Kidney (tissue), 13 donors: ENCODE measurements at regions not wholly inside any gene's neighbourhood (a gene's known extent, or its start where the extent isn't known, plus 50 kb on each side); places are given as distances from the start of the nearest gene placed in this dataset.

Experiments used
- DNase-seq, 5 donors: peaks; one replicate each; pipeline ENCODE4 v3.0.0-alpha.2; 2013 to 2020
- FAIRE-seq: peaks from 2 replicates; lab custom pipeline; 2012; peaks lifted over from hg19 to GRCh38; lab: Jason Lieb, UNC
- H3K27ac ChIP-seq, 2 donors: one replicate each; pipeline ENCODE4 v1.7.0; 2013; ENCODE audit warnings: low read depth in 2 of 2, low read length in 2 of 2, inconsistent platforms in 1 of 2
- H3K27me3 ChIP-seq: one replicate; pipeline ENCODE4 v1.7.1; 2013; ENCODE audit warnings: low read length, inconsistent platforms; ENCODE audit not compliant: control insufficient read depth, insufficient read depth
- H3K36me3 ChIP-seq, 3 donors: one replicate each; pipeline versions ENCODE4 v1.7.0 to v1.7.1; 2013; ENCODE audit warnings: low read length in 3 of 3, control low read depth in 1 of 3, inconsistent platforms in 1 of 3; ENCODE audit not compliant: insufficient read depth in 3 of 3, control insufficient read depth in 2 of 3
- H3K4me1 ChIP-seq, 3 donors: one replicate each; pipeline versions ENCODE4 v1.7.0 to v1.7.1; 2013; ENCODE audit warnings: low read length in 3 of 3, inconsistent platforms in 1 of 3, low read depth in 1 of 3; ENCODE audit not compliant: control insufficient read depth in 2 of 3, insufficient read depth in 2 of 3
- H3K4me3 ChIP-seq, 3 donors: one replicate each; pipeline versions ENCODE4 v1.7.0 to v1.8.1; 2013; ENCODE audit warnings: low read length in 3 of 3, control low read depth in 1 of 3, inconsistent platforms in 1 of 3
- H3K9ac ChIP-seq, 3 donors: one replicate each; pipeline versions ENCODE4 v1.7.0 to v1.7.1; 2013; ENCODE audit warnings: low read length in 3 of 3, control low read depth in 1 of 3, inconsistent platforms in 1 of 3
- H3K9me3 ChIP-seq, 3 donors: one replicate each; pipeline versions ENCODE4 v1.7.0 to v1.7.1; 2013; ENCODE audit warnings: low read length in 3 of 3, control low read depth in 1 of 3, inconsistent platforms in 1 of 3; ENCODE audit not compliant: control insufficient read depth in 2 of 3, insufficient read depth in 1 of 3
- CTCF ChIP-seq: IDR thresholded peaks from 3 replicates; pipeline ENCODE4 v1.5.1; 2012; ENCODE audit warnings: mild to moderate bottlenecking, moderate library complexity, borderline replicate concordance; ENCODE audit not compliant: insufficient read depth; ENCODE audit errors: extremely low read depth
- intact Hi-C: fragments of 100-400 bp; cut with DNase I; formaldehyde crosslinking; loops from one replicate; pipeline ENCODE4 v1.11.1; 2022
- donor health status: control.
- donor health status: control.
- donor health status: control.
- donor health status: control.
- donor health status: control.
- donor health status: DM: yes; HTN: yes; CAD: no.
- donor health status: Normal renal cell carcinoma (clear cell type).

DNA sequence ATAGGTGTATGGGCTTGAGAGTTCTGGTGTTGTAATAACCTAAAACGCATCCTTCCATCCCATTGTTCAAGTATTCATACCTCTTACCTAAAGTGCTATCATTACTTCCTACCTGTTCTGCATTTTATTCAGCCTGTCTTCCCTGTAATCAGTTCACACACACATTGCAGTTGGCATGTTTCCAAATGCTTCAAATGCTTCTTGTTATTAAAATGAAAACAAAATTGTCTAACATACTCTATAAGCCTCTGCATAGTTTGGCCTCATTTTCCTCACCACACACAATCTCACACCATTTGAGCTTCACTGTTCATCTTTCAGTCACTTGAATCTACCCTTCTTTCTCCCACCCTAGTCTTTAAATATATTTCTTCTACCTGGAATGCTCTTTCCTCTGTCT lies 1178.2 kb upstream of the NRXN1 start:
- intact Hi-C loops: no loop called here
- Histone ChIP-seq H3K4me1 (no peaks in the 10 kb centered on the region), H3K9me3 (no peaks in the 10 kb centered on the region), H3K9ac (no peak overlapping the region), H3K36me3 (no peaks in the 10 kb centered on the region), H3K27me3 (no peaks in the 10 kb centered on the region), H3K4me3 (no peak overlapping the region), H3K27ac (no peak overlapping the region)
- no peak for TF ChIP-seq CTCF
- no peak for DNase-seq
- no peak for FAIRE-seq

- intact Hi-C loops: no loop called here
- Histone ChIP-seq H3K27ac (no peak overlapping the region), H3K4me1 (no peaks in the 10 kb centered on the region), H3K9ac (no peak overlapping the region), H3K9me3 (no peaks in the 10 kb centered on the region), H3K27me3 (no peaks in the 10 kb centered on the region), H3K4me3 (no peak overlapping the region), H3K36me3 (no peaks in the 10 kb centered on the region)
- DNase-seq: no peak
- FAIRE-seq: no peak
- TF ChIP-seq CTCF: no peak
Observed at GRCh38 chr2:52194342-52194741, 1162.4 kb upstream of the NRXN1 start.

GRCh38 chr2:52193804-52194203 lies 1161.9 kb upstream of the NRXN1 start:
- Histone ChIP-seq H3K36me3 (no peaks in the 10 kb centered on the region), H3K4me1 (no peaks in the 10 kb centered on the region), H3K9ac (no peak overlapping the region), H3K4me3 (no peak overlapping the region), H3K27me3 (no peaks in the 10 kb centered on the region), H3K9me3 (no peaks in the 10 kb centered on the region), H3K27ac (no peak overlapping the region)
- FAIRE-seq: no peak
- DNase-seq: no peak
- intact Hi-C loops: no loop called here
- TF ChIP-seq CTCF: no peak

GRCh38 chr2:52192656-52193055 lies 1160.7 kb upstream of the NRXN1 start:
- TF ChIP-seq CTCF: no peak
- Histone ChIP-seq H3K4me1 (no peaks in the 10 kb centered on the region), H3K27ac (no peak overlapping the region), H3K9ac (no peak overlapping the region), H3K9me3 (no peaks in the 10 kb centered on the region), H3K36me3 (no peaks in the 10 kb centered on the region), H3K4me3 (no peak overlapping the region), H3K27me3 (no peaks in the 10 kb centered on the region)
- FAIRE-seq (no peak), DNase-seq (no peak)
- intact Hi-C loops: no loop called here
